ENCODE measurements at regions not wholly inside any gene's neighbourhood (a gene's known extent, or its start where the extent isn't known, plus 50 kb on each side); places are given as distances from the start of the nearest gene placed in this dataset.

- Histone ChIP-seq H3K4me3 (ENCODE audit: low read depth in 1 of 2, low read length in 2 of 2) (no peak overlapping the region), H3K4me2 (ENCODE audit: insufficient read depth, low read length) (no peak overlapping the region), H2AFZ (ENCODE audit: low read depth, low read length) (no peak overlapping the region), H3K27me3 (ENCODE audit: insufficient read depth, low read length, poor library complexity) (no peaks in the 10 kb centered on the region), H3K36me3 (ENCODE audit: insufficient read depth, low read length) (no peaks in the 10 kb centered on the region), H3K9ac (ENCODE audit: low read depth, low read length) (no peak overlapping the region), H3K27ac (ENCODE audit: low read length) (no peak overlapping the region), H3K79me2 (ENCODE audit: insufficient read depth, low read length) (no peaks in the 10 kb centered on the region), H3K4me1 (ENCODE audit: insufficient read depth, low read length) (no peaks in the 10 kb centered on the region), H4K20me1 (ENCODE audit: insufficient read depth, low read length) (no peaks in the 10 kb centered on the region), H3K9me3 (ENCODE audit: insufficient read depth, low read length, severe bottlenecking) (no peaks in the 10 kb centered on the region)
- TF ChIP-seq, protein P1, sequence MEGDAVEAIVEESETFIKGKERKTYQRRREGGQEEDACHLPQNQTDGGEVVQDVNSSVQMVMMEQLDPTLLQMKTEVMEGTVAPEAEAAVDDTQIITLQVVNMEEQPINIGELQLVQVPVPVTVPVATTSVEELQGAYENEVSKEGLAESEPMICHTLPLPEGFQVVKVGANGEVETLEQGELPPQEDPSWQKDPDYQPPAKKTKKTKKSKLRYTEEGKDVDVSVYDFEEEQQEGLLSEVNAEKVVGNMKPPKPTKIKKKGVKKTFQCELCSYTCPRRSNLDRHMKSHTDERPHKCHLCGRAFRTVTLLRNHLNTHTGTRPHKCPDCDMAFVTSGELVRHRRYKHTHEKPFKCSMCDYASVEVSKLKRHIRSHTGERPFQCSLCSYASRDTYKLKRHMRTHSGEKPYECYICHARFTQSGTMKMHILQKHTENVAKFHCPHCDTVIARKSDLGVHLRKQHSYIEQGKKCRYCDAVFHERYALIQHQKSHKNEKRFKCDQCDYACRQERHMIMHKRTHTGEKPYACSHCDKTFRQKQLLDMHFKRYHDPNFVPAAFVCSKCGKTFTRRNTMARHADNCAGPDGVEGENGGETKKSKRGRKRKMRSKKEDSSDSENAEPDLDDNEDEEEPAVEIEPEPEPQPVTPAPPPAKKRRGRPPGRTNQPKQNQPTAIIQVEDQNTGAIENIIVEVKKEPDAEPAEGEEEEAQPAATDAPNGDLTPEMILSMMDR (IDR thresholded peaks at IDR 0.05; ENCODE audit: borderline replicate concordance, extremely low read depth, low read length, poor library complexity, severe bottlenecking): no peak
- no peak for TF ChIP-seq EZH2 (IDR thresholded peaks at IDR 0.05; ENCODE audit: borderline replicate concordance, low read depth, low read length, severe bottlenecking)
- DNase-seq (no peak), ATAC-seq (ENCODE audit: insufficient read depth, low read depth) (no peak)
Measured at GRCh38 chr5:30034870-30035269, 1158.6 kb upstream of the CDH6 start.

DNA sequence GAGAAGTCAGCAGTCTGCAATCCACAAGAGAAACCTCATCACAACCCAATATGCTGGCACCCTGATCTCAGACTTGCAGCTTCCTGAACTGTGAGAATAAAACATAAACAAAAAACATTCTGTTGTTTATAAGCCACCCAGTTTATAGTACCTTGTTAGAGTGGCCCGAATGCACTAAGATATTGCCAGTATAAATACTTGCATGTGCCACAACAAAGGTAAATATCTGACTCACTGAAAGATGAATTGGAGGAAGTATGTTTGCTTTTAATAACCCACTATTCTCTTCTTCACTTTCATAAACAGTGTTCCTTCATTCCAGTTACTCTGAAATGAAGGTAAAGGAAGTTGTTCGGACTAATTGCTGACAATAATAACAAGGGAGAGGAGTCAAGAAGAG is 1163.4 kb upstream of the CDH6 start:
- Histone ChIP-seq H4K20me1 (ENCODE audit: insufficient read depth, low read length) (no peaks in the 10 kb centered on the region), H3K27me3 (ENCODE audit: insufficient read depth, low read length, poor library complexity) (no peaks in the 10 kb centered on the region), H3K9ac (ENCODE audit: low read depth, low read length) (no peak overlapping the region), H3K4me3 (ENCODE audit: low read depth in 1 of 2, low read length in 2 of 2) (no peak overlapping the region), H2AFZ (ENCODE audit: low read depth, low read length) (no peak overlapping the region), H3K27ac (ENCODE audit: low read length) (no peak overlapping the region), H3K4me1 (ENCODE audit: insufficient read depth, low read length) (no peaks in the 10 kb centered on the region), H3K4me2 (ENCODE audit: insufficient read depth, low read length) (no peak overlapping the region), H3K36me3 (ENCODE audit: insufficient read depth, low read length) (no peaks in the 10 kb centered on the region), H3K79me2 (ENCODE audit: insufficient read depth, low read length) (no peaks in the 10 kb centered on the region), H3K9me3 (ENCODE audit: insufficient read depth, low read length, severe bottlenecking) (no peaks in the 10 kb centered on the region)
- ATAC-seq (ENCODE audit: insufficient read depth, low read depth) (no peak), DNase-seq (no peak)
- no peak for TF ChIP-seq EZH2 (IDR thresholded peaks at IDR 0.05; ENCODE audit: borderline replicate concordance, low read depth, low read length, severe bottlenecking)
- TF ChIP-seq, protein P1 (IDR thresholded peaks at IDR 0.05; ENCODE audit: borderline replicate concordance, extremely low read depth, low read length, poor library complexity, severe bottlenecking): no peak

GRCh38 chr5:30001826-30002225 is 1191.7 kb upstream of the CDH6 start:
- TF ChIP-seq EZH2 (IDR thresholded peaks at IDR 0.05; ENCODE audit: borderline replicate concordance, low read depth, low read length, severe bottlenecking): no peak
- TF ChIP-seq, protein P1 (IDR thresholded peaks at IDR 0.05; ENCODE audit: borderline replicate concordance, extremely low read depth, low read length, poor library complexity, severe bottlenecking): no peak
- Histone ChIP-seq H3K36me3 (ENCODE audit: insufficient read depth, low read length) (no peaks in the 10 kb centered on the region), H3K4me3 (ENCODE audit: low read depth in 1 of 2, low read length in 2 of 2) (no peak overlapping the region), H2AFZ (ENCODE audit: low read depth, low read length) (no peak overlapping the region), H4K20me1 (ENCODE audit: insufficient read depth, low read length) (no peaks in the 10 kb centered on the region), H3K4me1 (ENCODE audit: insufficient read depth, low read length) (no peaks in the 10 kb centered on the region), H3K27me3 (ENCODE audit: insufficient read depth, low read length, poor library complexity) (no peaks in the 10 kb centered on the region), H3K27ac (ENCODE audit: low read length) (no peak overlapping the region), H3K4me2 (ENCODE audit: insufficient read depth, low read length) (no peak overlapping the region), H3K9ac (ENCODE audit: low read depth, low read length) (no peak overlapping the region), H3K9me3 (ENCODE audit: insufficient read depth, low read length, severe bottlenecking) (no peaks in the 10 kb centered on the region), H3K79me2 (ENCODE audit: insufficient read depth, low read length) (no peaks in the 10 kb centered on the region)
- no peak for DNase-seq
- ATAC-seq (ENCODE audit: insufficient read depth, low read depth): no peak

GRCh38 chr5:30000231-30000630 is 1193.3 kb upstream of the CDH6 start:
- Histone ChIP-seq H3K4me2 (ENCODE audit: insufficient read depth, low read length) (no peak overlapping the region), H3K27me3 (ENCODE audit: insufficient read depth, low read length, poor library complexity) (no peaks in the 10 kb centered on the region), H4K20me1 (ENCODE audit: insufficient read depth, low read length) (no peaks in the 10 kb centered on the region), H3K36me3 (ENCODE audit: insufficient read depth, low read length) (no peaks in the 10 kb centered on the region), H3K79me2 (ENCODE audit: insufficient read depth, low read length) (no peaks in the 10 kb centered on the region), H3K9me3 (ENCODE audit: insufficient read depth, low read length, severe bottlenecking) (no peaks in the 10 kb centered on the region), H2AFZ (ENCODE audit: low read depth, low read length) (no peak overlapping the region), H3K4me1 (ENCODE audit: insufficient read depth, low read length) (no peaks in the 10 kb centered on the region), H3K4me3 (ENCODE audit: low read depth in 1 of 2, low read length in 2 of 2) (no peak overlapping the region), H3K27ac (ENCODE audit: low read length) (no peak overlapping the region), H3K9ac (ENCODE audit: low read depth, low read length) (no peak overlapping the region)
- no peak for TF ChIP-seq EZH2 (IDR thresholded peaks at IDR 0.05; ENCODE audit: borderline replicate concordance, low read depth, low read length, severe bottlenecking)
- TF ChIP-seq, protein P1 (IDR thresholded peaks at IDR 0.05; ENCODE audit: borderline replicate concordance, extremely low read depth, low read length, poor library complexity, severe bottlenecking): no peak
- no peak for DNase-seq
- ATAC-seq (ENCODE audit: insufficient read depth, low read depth): no peak

Data from DND-41 (cell line).